ENCODE measurements at regions not wholly inside any gene's neighbourhood (a gene's known extent, or its start where the extent isn't known, plus 50 kb on each side); places are given as distances from the start of the nearest gene placed in this dataset.

DNA sequence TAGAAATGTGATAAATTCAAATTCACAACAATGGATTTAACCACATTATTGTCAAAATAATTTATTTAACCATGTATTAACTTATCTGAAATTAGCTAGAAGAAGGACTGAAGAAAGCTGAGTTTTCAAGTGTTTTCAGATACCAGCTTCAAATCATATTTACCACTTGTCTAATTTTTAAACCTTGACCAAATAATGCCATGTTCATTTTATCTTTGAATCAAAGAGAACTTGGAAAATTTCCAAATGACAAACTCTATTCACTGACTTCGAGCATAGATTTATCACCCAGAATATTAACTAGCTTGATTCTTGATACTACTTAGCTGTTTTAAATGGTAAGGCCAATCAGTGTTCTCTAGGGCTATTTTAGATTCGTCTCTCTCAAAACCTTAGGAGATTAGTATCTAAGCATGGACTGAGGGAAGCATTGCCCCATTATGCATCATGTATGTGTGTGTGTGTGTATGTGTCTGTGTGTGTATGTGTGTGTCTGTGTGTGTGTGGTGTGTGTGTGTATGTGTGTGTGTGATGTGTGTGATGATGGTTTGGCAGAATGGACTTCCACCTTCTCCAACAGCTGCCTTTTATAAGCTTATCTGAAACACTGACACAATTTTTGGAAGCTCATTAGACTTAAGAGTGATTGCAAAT, 667.5 kb upstream of the FANCL start:
- no peak for DNase-seq (ENCODE audit: low read depth)

DNA sequence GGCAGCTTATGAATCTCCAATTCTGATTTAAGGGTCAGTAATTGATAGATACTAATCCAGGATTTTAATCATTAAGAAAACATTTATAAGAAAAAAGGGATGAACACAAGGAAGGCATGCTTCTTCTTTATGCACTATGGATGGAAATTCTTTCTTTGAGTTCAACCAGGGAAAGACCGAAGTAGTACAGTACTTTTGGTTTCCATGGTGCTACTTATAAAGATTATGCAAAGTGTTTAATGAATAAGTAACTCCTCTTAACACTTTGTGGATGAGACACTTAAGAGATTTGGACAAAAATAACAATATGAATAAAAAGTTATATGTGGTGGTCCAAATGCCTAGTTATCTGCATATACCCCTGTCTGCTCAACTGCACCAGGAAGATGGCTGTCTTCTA, 666.5 kb upstream of the FANCL start:
- no peak for DNase-seq (ENCODE audit: low read depth)

DNA sequence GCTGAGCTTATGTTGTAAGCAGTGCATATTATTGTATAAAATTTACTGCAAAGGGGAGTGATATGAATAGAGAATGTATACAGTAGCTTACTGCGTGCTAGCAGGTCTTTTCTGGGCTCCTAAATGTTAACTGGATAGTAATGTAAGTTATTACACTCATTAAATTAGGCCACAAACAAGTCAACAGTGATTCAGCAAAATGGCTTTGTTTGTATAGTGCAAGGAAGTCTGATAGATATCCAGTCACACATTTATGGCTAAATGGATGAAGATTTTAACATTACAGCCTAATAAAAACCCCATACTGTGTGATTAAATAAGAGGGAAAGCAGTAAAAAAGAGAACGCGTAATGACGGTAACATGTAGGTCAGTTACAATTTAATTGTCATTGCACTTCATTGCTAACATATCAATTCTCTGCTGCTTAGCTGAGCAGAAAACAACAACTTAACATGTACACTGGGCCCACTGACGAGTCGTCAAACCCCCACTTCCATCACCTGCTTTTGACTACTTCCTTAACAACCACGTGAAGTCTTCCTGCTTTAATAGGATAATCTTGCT, 665.0 kb upstream of the FANCL start:
- DNase-seq (ENCODE audit: low read depth): no peak

DNA sequence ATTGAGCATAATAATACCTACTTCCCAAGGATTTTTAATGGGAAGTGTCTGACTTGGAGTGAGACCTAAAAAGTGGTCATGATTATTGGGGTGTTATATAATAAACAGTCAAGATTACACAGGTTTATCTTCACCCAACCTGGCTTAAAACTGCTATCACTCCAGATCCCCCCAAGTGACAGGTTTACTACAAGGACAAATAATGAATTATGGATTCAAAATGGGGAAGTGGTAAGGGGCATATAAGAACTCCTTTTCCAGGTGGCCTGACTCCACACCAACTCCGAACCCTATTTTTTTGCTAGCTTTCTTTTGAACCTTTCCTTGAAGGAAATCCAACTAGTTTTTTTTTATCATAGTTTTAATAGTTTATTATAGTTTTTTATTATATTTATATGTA, 663.0 kb upstream of the FANCL start:
- no peak for DNase-seq (ENCODE audit: low read depth)

DNA sequence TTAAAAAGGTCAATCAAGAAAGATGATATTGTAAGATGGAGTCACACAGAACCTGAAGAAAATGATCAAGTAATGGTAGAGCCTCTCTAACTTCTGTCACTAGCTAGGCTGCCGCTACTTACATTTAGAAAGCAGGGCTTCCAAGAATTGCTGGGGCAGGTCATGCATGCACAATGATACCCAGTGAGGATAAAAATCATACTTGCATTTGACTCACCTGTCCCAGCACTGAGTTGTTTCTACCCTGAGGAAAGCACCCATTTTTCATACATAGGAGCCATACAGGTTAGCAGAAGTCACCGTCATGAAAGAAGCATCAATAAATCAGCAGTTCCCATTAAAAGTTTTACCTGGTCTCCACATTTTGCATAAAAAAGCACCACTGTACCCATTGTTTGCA, 662.3 kb upstream of the FANCL start:
- no peak for DNase-seq (ENCODE audit: low read depth)

DNA sequence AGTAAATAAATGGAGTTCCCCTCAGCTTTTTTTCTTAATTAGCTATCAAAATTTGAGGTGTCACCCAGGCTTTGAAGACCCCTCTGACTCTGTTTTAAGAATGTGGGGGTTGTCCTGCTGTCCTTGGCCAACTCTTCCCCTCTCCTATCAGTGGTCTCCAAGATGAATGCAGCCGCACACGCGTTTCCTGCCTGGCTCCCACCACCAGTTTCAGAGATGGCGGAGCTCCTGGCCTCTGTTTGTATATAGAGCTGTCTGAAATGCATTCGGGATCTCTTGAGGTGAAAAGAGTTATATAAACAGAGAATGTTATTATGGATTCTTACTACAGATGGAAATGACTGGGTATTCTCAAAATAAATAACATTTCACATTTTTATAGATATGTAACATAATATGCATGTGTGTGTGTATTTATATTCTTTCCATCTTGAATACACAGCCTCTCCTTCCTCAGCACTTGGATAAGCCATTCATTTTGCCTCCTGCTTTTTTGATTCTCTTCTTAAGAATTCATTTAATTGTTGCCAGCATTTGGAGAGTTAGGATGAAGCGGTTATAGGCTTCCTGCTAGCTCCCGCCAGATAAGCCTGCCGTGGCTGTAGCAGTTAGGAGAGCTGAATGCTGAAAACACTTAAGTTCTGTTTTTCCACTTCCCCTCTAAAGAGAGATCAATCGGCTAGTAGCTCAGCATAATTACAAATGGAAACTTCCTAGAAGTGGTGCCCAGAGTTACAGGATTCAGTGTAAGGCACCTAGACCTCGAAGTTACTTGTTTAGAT, 659.3 kb upstream of the FANCL start:
- DNase-seq (ENCODE audit: low read depth): no peak

DNA sequence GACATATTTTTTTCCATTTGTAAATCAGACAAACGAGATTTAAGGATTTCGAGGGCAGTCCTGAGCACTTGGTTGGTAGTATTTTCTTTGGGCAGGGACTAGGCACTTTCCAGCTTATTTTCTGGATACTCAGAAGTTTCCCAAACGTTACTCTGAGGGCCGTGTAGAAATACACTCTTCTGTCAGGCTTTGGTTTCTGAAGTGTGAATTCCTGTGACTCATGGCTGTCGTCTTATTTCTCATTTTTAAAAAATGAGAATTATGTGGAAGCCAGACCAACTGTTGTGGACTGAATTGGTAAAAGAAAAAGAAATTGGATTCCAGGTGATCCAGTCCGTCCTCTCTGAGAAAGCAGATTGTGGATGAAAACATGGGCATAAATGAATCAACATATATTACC, 658.6 kb upstream of the FANCL start:
- DNase-seq (ENCODE audit: low read depth): no peak

DNA sequence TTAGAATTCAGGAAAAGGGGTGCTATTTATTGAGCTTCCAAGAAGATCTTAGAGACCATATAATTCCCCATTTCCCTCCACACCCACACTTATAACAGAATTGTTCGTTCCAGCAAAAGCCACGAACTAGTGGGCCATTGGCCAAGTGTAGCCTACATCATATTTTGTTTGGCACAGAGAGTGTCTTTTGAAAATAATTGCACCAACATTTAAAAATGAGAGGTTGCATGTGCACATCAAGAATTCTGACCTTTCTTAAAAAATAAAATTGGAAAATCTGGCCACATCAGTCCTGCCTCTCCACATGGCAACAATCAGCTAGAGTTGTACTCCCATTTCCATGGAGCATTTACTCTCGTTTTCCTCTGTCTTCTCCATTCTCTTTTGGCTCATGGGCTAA, 655.5 kb upstream of the FANCL start:
- DNase-seq (ENCODE audit: low read depth): peak; percentile 49

DNA sequence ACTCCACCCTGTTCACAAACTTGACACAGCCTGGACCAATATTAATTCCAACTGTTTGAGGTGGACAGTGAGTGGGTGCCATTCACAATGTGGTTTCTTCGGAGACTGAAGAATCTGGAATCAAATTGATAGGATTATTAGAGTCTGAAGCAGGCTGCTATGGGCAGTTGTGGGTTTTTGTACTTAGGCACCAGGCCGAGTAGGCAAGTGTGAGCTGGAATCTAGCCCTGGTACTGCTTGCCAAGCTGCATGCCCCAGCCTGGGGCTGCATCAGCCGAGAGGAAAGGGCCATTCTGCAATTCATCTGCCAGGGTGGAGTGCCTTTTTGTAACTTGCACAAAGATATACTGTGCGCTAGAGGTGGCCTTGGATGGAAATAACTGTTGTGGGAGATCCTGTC, 654.7 kb upstream of the FANCL start:
- DNase-seq (ENCODE audit: low read depth): peak; percentile 27

DNA sequence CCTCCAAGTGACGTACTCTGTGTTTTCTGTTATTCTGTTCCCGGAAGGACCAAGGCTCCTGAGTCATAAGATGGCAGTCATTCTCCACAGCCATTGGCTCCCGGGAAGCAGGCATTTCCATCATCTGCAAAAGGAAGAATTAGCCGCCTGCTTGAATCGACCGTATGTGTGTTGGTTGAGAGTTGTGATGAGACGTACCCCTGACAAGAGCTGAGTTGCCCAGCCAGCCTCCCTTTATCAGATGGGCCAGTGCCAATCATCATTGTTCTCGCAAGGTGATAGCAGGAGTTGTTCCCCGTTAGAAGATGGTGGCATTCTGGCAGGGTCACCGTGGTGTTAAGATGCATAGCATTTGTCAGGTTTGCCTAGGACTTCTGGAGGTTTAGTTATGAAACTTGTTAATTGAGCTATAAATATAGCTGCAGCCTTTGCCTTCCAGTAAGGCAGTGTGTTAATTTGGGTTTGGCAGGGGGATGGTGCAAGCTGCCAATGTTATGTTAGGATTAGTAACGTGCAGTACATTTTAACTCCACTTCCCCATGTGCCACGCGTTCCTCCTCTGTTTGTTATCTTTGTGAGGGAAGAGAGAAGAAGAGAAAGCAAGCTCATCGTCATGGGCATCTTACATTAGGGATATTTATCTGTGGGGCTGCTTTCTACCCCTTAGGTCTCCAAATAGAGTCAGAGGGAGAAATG, 652.7 kb upstream of the FANCL start:
- no peak for DNase-seq (ENCODE audit: low read depth)

DNA sequence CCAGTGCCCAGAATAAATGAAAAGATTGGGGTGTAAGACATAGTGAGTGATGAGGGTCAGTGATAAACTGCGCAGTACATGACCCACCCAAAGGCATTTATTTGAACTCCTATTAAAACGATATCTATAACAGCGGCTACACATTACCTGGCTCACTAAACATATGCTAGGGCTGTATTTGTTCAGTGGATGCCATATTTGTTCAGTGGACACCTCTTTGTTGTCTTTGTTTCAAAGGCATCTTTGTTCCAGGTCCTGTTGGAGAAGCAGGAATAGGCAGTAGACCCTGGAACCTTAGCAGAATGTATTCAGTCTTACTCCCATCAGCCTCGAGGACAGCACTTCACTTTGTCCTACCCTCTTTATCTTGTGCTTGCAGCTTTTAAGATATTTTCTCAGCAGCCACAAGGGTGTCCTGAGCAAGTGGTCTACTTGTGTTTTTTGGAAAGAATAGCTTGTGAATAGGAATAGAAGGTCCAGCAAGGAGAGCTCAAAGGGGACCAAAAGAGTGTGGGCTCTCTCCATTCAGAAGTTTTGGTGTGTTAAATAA, 650.8 kb upstream of the FANCL start:
- DNase-seq (ENCODE audit: low read depth): no peak

DNA sequence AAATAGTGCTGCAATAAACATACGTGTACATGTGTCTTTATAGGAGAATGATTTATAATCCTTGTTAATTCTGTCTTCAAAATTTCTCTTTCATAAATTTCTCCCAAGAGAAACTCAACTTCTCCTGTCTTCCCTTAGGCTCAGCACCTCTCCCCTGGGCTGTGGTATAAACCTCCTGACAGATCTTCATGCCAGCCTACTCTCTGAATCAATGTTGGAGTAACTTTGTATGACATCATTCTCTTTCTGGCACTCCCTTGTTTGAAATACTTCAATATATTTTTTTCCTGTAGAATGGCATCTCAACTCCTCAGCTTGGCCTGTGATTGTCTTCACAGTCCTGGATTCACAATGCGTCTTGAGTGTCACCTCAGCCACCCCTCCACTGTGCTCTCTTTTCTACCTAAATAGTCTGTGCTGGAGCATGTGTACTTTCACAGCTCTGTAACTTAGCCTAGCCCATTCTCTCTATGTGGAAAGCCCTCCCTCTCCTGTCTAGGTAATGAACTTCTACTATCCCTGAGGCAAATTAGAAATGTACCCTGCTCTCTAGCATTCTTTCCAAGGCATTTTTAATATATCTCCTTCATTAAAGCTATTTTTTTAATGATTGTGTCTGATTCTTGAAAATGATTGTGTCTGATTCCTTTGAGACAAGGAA, 649.9 kb upstream of the FANCL start:
- DNase-seq (ENCODE audit: low read depth): no peak

DNA sequence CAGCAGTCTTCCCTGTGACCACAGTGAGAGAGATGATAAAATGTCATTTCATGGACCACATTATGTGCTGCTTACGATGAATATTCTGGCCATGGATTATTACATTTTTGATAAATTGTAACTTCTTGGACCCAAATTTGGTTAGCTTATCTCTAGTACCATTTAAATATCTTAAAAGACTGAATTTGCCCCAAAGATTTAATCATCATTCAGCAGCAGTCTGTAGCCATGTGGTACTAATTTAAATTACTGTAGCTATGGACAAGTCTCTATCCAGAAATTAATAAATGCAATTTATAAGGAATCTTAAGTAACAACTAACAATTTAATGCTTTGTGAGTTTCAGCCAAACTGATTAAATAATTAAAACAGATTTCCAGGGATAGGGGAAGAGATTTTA, 644.9 kb upstream of the FANCL start:
- DNase-seq (ENCODE audit: low read depth): no peak

DNA sequence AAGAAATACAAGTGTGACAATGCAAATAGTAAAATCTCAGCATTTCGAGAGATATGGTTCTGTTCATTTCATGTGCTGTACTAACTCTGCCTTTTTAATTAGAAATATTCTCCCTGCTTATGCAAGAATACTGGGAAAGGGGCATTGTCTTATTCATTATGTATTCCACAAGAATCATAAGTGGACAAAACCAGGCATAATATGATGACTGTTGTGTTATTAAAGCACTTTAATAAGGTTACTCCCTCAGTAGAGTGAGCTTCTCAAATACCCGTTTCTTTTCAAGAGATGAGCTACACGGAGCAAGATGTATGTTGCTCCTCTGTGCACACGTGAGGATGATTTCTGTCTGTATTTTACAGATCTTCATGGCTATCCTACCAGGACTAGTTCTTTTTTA, 638.7 kb upstream of the FANCL start:
- no peak for DNase-seq (ENCODE audit: low read depth)

DNA sequence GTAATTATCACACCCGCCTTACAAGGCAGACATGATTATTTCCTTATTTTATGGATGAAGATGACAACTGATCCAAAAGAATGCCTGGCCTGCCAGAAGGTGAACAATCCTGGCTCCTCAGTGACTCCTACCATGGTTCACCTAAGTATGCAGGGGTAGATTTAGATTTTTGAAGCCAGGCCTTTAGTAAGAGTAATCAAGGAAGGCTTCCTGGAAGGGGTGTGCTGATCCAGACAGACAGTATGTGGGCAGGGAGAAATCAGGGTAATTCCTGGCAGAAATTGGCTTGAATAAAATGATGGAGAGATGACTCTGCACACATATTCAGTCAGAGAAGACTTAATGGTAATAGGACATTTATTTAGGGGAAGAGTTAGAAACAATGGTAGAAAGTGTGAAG, 637.7 kb upstream of the FANCL start:
- DNase-seq (ENCODE audit: low read depth): no peak

DNA sequence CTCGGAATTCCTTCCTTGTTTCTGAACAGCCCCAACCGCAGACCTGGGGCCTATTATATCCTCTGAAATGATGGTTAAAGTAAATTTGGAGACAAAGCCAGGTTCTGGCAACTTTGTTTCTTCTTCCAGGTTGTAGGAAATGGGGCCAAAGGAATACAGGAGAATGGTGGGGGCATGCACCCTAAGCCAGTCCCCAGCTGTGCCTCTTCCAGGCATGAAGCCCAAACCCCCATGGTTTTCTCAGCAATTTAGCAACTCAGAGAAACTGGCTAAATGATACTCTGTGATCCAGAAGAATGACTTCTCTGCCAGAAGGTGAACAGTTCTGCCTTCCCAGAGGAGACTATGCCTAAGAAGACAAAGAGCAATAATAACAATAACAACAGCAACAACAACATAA, 635.0 kb upstream of the FANCL start:
- DNase-seq (ENCODE audit: low read depth): no peak

DNA sequence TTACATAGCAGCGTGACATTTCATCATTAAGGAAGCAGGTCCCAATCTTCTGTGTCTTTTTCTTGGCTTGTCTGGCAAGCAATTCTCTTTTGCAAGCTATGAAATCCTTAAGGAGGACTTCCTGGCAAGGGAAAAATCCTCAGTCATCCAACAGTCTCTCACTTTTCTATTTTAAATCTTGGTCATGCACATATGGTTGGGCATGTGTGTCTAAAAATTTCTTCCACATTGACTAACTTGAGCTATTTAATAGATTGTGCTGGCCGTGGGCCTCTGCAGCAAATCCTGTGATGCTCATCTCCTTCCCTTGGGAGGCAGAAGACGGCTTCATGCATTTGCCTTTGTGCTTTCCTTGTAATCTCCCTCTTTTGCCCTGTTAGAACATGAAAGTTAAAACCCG, 634.3 kb upstream of the FANCL start:
- no peak for DNase-seq (ENCODE audit: low read depth)

DNA sequence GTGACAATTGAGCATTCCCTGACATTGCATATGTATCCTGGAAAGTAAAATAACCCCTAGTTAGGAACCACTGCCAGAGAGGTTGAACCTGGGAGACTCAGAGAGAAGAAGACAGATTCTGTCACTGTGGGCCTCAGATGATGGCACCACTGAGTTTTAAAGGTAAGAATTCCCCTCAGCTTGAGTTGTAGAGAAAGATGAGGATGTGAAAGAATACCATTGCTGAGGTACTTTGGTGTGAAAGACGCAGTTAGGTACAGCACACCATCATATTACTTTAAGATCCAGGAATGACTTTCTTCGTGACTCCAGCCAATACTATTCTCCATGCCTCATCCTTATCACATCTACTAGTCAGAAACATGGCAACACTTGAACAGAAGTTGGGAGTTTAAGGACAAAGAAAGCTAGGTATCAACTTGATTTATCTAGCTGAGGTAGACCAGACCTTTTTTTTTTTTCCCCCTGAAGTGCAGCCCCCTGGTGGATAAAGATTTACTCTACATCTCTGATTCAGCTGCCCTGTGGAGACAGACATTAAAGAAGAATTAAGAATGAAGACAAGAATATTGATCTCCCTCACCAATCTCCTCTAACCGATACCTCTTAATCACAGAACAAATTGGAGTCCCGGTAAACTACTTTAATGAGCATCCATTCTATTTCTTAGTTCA, 630.5 kb upstream of the FANCL start:
- no peak for DNase-seq (ENCODE audit: low read depth)

DNA sequence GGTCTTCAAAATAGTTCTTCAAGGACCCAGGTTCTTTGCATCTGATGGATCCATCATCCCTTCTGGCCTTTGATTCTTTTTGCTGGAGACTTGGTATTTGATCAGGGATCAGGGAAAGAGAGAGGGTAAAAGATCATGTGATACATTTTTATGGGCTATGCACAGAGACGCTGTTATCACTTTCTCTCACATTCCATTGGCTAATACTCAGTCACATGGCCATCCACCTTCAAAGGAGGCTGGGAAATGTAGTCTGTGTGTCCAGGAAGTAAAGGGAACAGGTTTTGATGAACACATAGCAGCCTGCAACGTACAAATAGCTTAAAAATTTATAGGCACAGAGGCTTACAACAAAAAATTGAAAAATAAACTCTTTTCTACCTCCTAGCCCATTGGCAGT, 629.6 kb upstream of the FANCL start:
- no peak for DNase-seq (ENCODE audit: low read depth)

DNA sequence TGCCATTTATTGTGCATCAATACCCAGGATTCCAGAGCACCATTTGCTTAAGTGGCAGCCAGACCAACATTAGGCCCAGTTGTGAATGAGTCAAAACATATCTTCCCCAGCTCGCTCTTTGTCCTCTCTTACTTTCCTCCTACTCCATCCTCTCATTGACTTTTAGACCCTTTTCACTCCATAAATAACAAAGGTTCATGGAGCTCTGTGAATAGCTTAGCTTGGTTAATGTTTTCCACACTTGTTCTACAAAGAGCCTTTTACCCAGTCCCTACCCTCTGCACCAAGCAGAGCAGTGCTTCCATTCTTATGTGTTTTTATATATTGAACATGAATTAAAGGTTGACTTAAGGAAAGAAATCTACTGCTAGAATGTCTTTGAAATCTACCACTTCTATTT, 625.8 kb upstream of the FANCL start:
- DNase-seq (ENCODE audit: low read depth): no peak

DNA sequence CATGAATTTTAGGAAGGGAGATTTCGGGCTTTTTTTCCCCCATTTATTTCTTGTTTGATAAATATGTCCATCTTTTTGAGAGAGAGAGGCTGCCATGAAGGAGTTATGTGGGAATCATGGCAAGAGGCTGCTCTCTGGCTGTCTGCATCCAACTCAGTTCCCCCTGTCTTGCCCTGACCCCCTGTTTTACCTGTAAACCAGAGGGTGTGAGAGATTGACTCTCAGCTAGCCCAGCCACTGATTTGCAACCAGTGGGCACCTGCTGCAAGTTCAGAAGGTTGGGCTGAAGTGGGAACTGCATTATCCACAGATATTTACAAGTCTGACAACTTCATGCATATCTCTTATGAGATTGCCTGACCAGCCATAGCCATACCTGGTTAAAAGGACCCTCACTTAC, 625.4 kb upstream of the FANCL start:
- no peak for DNase-seq (ENCODE audit: low read depth)

DNA sequence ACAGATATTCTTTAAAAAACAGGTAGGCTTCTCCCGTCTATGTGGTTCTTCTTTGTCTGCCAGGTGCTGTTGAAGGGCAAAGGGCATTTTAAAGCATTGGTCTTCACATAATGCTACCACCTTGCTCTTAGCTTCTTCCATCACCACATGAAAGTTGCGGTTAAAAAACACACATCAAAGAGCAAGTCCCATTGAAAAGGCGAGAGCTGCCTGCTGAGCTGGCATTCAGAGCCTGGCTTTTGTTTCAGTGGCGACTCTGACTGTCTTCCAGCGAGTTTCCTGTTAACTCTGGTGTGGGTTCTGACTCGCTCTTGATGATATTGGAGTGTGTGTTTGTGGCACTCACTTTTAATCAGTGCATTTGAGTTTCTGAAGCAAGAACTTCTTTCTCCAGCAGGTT, 624.9 kb upstream of the FANCL start:
- no peak for DNase-seq (ENCODE audit: low read depth)
